GM12878 (cell line): ENCODE measurements at regions not wholly inside any gene's neighbourhood (a gene's known extent, or its start where the extent isn't known, plus 50 kb on each side); places are given as distances from the start of the nearest gene placed in this dataset.
"Not testable (repeated sequence)": the region's sequence is repeated elsewhere in the genome, so short reads cannot be mapped to it uniquely, and the experiment has no call there.

Source experiments
- ATAC-seq: fragments of 200-7000 bp; cut with Tn5 transposase; 3 replicates; pipeline ENCODE4 v1.9.1; 2020; ENCODE audit warnings: mild to moderate bottlenecking, moderate library complexity
- BruUV-seq: library from RNA; stranded (reverse); fragments of 400-500 nt; replicated peaks from 2 replicates; lab custom pipeline; 2021; lab: Mats Ljungman, UMichigan
- CTCF ChIA-PET: fragments of 300-600 bp; sonication (Branson Sonifier 250); formaldehyde crosslinking; extraction: SDS; loops from one replicate; lab custom pipeline; 2021; ENCODE audit warnings: inconsistent platforms; lab: Yijun Ruan, JAX
- POLR2A ChIA-PET: fragments of 350-600 bp; formaldehyde crosslinking; extraction: SDS; loops from one replicate; lab custom pipeline; 2021; ENCODE audit warnings: inconsistent platforms; lab: Charles Lee
- RAD21 ChIA-PET: fragments of 300-600 bp; sonication (Branson Sonifier 250); formaldehyde crosslinking; loops from one replicate; lab custom pipeline; 2023; ENCODE audit warnings: antibody characterized with exemption; ENCODE audit not compliant: unreplicated experiment; lab: Charles Lee
- SMC1A ChIA-PET: fragments of 300-600 bp; sonication (Branson Sonifier 250); formaldehyde crosslinking; loops from one replicate; lab custom pipeline; 2023; ENCODE audit not compliant: unreplicated experiment, uncharacterized antibody; lab: Charles Lee
- DNase-seq: peaks from one replicate; pipeline ENCODE4 v3.0.0-alpha.2; 2011; ENCODE audit warnings: low read depth, low spot score
- FAIRE-seq: peaks from 3 replicates; lab custom pipeline; 2011; peaks lifted over from hg19 to GRCh38; lab: Jason Lieb, UNC
- H2AFZ ChIP-seq: 2 replicates; pipeline ENCODE4 v1.6.0; 2011; ENCODE audit warnings: low read depth, low read length, control low read depth; ENCODE audit not compliant: control insufficient read depth
- H3K27ac ChIP-seq: 2 replicates; pipeline ENCODE4 v1.5.1; 2011; ENCODE audit warnings: control low read depth; ENCODE audit not compliant: control insufficient read depth, insufficient read depth
- H3K27me3 ChIP-seq, 2 experiments: replicated peaks in 1 of 2; 2 replicates each; pipeline versions ENCODE4 v1.6.0 to v1.6.1; 2011; ENCODE audit warnings: low read length in 1 of 2; ENCODE audit not compliant: control insufficient read depth in 2 of 2, insufficient read depth in 2 of 2
- H3K36me3 ChIP-seq, 2 experiments: 2 replicates each; pipeline ENCODE4 v1.5.1; 2011; ENCODE audit warnings: low read length in 1 of 2; ENCODE audit not compliant: control insufficient read depth in 2 of 2, insufficient read depth in 2 of 2
- H3K4me1 ChIP-seq: 2 replicates; pipeline ENCODE4 v1.6.1; 2011; ENCODE audit warnings: mild to moderate bottlenecking, low read length, moderate library complexity, mixed read lengths; ENCODE audit not compliant: control insufficient read depth, insufficient read depth
- H3K4me2 ChIP-seq: 2 replicates; pipeline ENCODE4 v1.6.0; 2011; ENCODE audit warnings: control low read depth; ENCODE audit not compliant: control insufficient read depth, insufficient read depth
- H3K4me3 ChIP-seq: fragments of 200-600 bp; sonication (generic); 2 replicates; pipeline ENCODE4 v1.5.1; 2016
- H3K79me2 ChIP-seq: 2 replicates; pipeline ENCODE4 v1.6.0; 2011; ENCODE audit warnings: low read length; ENCODE audit not compliant: control insufficient read depth, insufficient read depth
- H3K9ac ChIP-seq: 2 replicates; pipeline ENCODE4 v1.8.0; 2011; ENCODE audit warnings: low read length, control low read depth, mixed read lengths; ENCODE audit not compliant: control insufficient read depth, insufficient read depth
- H3K9me3 ChIP-seq: replicated peaks from 3 replicates; pipeline ENCODE4 v1.5.1; 2011; ENCODE audit warnings: mild to moderate bottlenecking, low read length; ENCODE audit not compliant: control insufficient read depth, insufficient read depth
- H4K20me1 ChIP-seq: 2 replicates; pipeline ENCODE4 v1.6.0; 2011; ENCODE audit not compliant: control insufficient read depth, insufficient read depth
- RUNX3 ChIP-seq: IDR thresholded peaks from 2 replicates; pipeline ENCODE4 v1.6.1; 2012; ENCODE audit warnings: low read length, inconsistent platforms
- WGBS: methylation state at CpG from one replicate; pipeline ENCODE4 v1.1.6; 2016; ENCODE audit warnings: low lambda C conversion rate; ENCODE audit not compliant: insufficient replicate concordance, insufficient coverage; ENCODE audit errors: missing lambda C conversion rate; 5-methylcytosine and 5-hydroxymethylcytosine counted together
- in situ Hi-C: fragments of 300-500 bp; cut with MboI; formaldehyde crosslinking; loops from 9 replicates; pipeline ENCODE4 v1.14.3; 2018; ENCODE audit warnings: mixed read lengths
- intact Hi-C: fragments of 100-400 bp; cut with micrococcal nuclease; formaldehyde crosslinking; loops from one replicate; pipeline ENCODE4 v1.14.2; 2022; ENCODE audit not compliant: unreplicated experiment

DNA sequence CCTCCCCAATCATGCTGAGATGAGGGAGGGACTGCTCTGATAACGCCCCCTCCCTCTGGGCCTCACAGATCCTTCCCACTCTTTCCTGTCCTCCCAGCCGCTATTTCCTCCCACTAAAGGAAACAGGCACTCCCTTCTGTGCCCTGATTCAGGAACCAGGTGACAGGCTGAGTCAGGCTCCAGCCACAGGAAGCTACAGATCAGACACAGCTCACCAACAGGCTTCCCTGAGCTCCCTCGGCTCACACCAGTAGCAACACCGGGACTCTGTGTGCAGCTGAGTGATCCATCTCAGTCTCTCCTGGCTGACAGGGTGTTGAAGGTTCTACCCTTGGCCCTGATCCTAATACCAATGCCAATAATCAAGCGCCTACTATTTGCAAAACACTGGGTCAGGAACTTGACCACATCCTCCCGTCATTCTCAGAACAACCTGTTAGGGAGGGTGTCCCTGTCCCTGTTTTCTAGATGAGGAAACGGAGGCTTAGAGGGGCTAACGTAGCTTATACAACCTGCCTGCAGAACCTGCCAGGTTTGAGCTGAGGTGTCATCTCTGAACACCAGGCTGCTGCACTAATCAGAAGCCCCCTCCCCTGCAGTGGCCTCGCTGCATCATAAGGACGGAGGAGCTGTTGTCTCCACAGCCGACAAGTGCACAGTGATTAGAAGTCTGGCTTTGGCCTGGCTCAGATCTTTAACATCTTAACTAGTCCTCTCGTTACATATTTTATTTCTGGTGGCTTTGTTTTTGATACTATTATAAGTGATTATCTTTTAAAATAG, 126.3 kb downstream of the LRRC37A3 start:
- H3K79me2 ChIP-seq, H2AFZ ChIP-seq, H3K9me3 ChIP-seq, H3K4me1 ChIP-seq, H3K4me3 ChIP-seq, CTCF ChIA-PET, H3K27me3 ChIP-seq, in situ Hi-C loops, intact Hi-C loops, SMC1A ChIA-PET, DNase-seq, H3K9ac ChIP-seq, H4K20me1 ChIP-seq, H3K27ac ChIP-seq, H3K36me3 ChIP-seq, BruUV-seq, RAD21 ChIA-PET, H3K4me2 ChIP-seq: not testable (repeated sequence)
- POLR2A ChIA-PET: interaction anchor here (0.5 to 0.6 kb wide), 2 partner anchors 11 to 294 kb away, joined by 3 read pairs; no protein-coding TSS in a partner anchor
- ATAC-seq (0 out of 3 replicates have a peak, but pooled peaks have one; percentile 38), FAIRE-seq (peak; percentile 18)
- TF ChIP-seq RUNX3: peak; percentile 7; the same call in 1 of the 2 replicates
- WGBS: 69% methylated on average over 12 of the region's 12 CpGs

GRCh38 chr17:64792276-64792675, 127.0 kb downstream of the LRRC37A3 start:
- ATAC-seq, in situ Hi-C loops, intact Hi-C loops, H4K20me1 ChIP-seq, POLR2A ChIA-PET, H3K9ac ChIP-seq, H3K4me3 ChIP-seq, H3K9me3 ChIP-seq, H2AFZ ChIP-seq, H3K27me3 ChIP-seq, H3K27ac ChIP-seq, H3K36me3 ChIP-seq, H3K4me1 ChIP-seq, H3K4me2 ChIP-seq, BruUV-seq, RAD21 ChIA-PET, SMC1A ChIA-PET, H3K79me2 ChIP-seq, CTCF ChIA-PET, FAIRE-seq, DNase-seq: not testable (repeated sequence)
- WGBS: over 99% methylated on average over 12 of the region's 12 CpGs

GRCh38 chr17:64791691-64792090, 127.6 kb downstream of the LRRC37A3 start:
- H3K27me3 ChIP-seq, H3K9ac ChIP-seq, FAIRE-seq, H3K36me3 ChIP-seq, SMC1A ChIA-PET, DNase-seq, ATAC-seq, H3K27ac ChIP-seq, H3K9me3 ChIP-seq, CTCF ChIA-PET, intact Hi-C loops, POLR2A ChIA-PET, H2AFZ ChIP-seq, in situ Hi-C loops, H3K4me1 ChIP-seq, H3K4me2 ChIP-seq, H3K79me2 ChIP-seq, BruUV-seq, H4K20me1 ChIP-seq, RAD21 ChIA-PET, H3K4me3 ChIP-seq: not testable (repeated sequence)
- WGBS: 73% methylated on average over 5 of the region's 5 CpGs

- H3K4me2 ChIP-seq, BruUV-seq, DNase-seq, in situ Hi-C loops, intact Hi-C loops, ATAC-seq, H4K20me1 ChIP-seq, H2AFZ ChIP-seq, SMC1A ChIA-PET, H3K4me1 ChIP-seq, FAIRE-seq, H3K27ac ChIP-seq, H3K4me3 ChIP-seq, H3K9me3 ChIP-seq, H3K9ac ChIP-seq, H3K79me2 ChIP-seq, CTCF ChIA-PET, POLR2A ChIA-PET, H3K27me3 ChIP-seq, H3K36me3 ChIP-seq, RAD21 ChIA-PET: not testable (repeated sequence)
- 92% methylated on average over 12 of the region's 12 CpGs for WGBS
These were observed 128.1 kb downstream of the LRRC37A3 start for GRCh38 chr17:64791226-64791625.
